C4-2B (cell line): ENCODE measurements at regions not wholly inside any gene's neighbourhood (a gene's known extent, or its start where the extent isn't known, plus 50 kb on each side); places are given as distances from the start of the nearest gene placed in this dataset.

ENCODE experiments used
- H3K27ac ChIP-seq: fragments of 450-650 bp; 2 replicates; pipeline ENCODE4 v1.5.1; 2017
- CTCF ChIP-seq: fragments of 450-650 bp; conservative IDR thresholded peaks from 2 replicates; pipeline ENCODE4 v1.5.1; 2017; ENCODE audit warnings: mild to moderate bottlenecking
- ZFX ChIP-seq: fragments of 450-650 bp; IDR thresholded peaks from 2 replicates; pipeline ENCODE4 v1.6.1; 2017

GRCh38 chr18:35919179-35919578 is 53.3 kb upstream of the RMP24 start:
- no peak for TF ChIP-seq ZFX
- no peak for TF ChIP-seq CTCF
- H3K27ac ChIP-seq: no peak overlapping the region

GRCh38 chr18:35920623-35921022 is 51.9 kb upstream of the RMP24 start:
- H3K27ac ChIP-seq: no peak overlapping the region
- TF ChIP-seq CTCF (no peak), ZFX (no peak)
